ENCODE measurements at regions not wholly inside any gene's neighbourhood (a gene's known extent, or its start where the extent isn't known, plus 50 kb on each side); places are given as distances from the start of the nearest gene placed in this dataset.

DNA sequence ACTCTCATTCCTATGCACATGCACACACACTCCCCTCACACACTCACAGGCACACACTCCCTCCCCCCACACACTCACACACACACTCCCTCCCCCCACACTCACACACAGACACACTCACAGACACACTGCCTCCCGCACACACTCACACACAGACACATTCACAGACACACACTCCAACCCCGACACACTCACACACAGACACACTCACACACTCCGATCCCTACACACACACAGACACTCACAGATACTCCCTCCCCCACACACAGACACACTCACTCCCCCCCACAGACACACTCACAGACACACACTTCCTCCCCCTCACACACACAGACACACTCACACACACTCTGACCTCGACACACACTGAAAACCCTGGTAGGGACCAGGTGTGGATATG is 176.2 kb downstream of the TFAP2C start:
- DNase-seq = no peak

DNA sequence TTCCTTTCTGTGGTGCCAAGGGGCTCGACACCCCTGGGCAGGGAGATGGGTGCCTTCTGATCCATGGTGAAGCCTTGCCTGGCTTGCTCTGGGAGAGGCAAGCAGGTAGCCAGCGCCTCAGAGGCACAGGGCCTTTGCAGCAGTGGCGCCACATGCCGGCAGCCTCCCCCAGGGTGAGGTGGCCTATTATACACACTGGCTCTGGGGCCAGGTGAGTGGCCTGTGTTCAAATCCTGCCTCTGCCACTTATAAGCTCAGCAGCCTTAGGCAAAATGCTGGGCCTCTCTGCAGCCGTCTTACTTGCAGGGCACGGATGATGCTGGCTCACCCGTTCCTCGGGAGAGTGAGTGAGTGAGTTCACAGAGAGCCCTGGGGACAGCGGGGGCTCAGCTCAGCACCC is 176.9 kb downstream of the TFAP2C start:
- no peak for DNase-seq

DNA sequence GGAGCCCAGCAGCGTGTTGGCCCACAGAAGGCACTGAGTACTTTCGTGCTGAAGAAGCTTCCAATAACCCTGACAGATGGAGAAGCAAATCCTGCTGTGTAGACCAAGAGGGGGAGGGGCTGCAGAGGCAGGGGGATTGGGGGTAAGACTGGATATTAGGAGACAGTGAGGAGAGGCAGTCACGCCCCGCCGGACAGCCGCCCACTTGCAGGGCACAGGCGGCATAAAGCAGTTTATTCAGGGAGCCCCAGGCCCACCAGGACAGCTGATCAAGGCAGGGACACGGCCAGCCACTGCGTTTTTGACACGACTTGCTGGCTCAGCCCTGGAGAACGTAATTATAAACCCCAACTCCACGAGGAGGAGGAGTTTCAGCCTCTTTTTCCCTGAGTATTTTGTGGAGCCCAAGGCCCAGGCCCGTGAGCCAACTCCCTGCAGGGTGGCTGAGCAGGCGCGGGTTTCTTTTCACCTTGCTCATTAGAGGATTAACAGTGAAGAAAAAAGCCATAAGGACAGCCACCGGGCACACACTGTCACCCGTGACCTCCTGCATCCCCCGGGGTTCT is 177.9 kb downstream of the TFAP2C start:
- no peak for DNase-seq

DNA sequence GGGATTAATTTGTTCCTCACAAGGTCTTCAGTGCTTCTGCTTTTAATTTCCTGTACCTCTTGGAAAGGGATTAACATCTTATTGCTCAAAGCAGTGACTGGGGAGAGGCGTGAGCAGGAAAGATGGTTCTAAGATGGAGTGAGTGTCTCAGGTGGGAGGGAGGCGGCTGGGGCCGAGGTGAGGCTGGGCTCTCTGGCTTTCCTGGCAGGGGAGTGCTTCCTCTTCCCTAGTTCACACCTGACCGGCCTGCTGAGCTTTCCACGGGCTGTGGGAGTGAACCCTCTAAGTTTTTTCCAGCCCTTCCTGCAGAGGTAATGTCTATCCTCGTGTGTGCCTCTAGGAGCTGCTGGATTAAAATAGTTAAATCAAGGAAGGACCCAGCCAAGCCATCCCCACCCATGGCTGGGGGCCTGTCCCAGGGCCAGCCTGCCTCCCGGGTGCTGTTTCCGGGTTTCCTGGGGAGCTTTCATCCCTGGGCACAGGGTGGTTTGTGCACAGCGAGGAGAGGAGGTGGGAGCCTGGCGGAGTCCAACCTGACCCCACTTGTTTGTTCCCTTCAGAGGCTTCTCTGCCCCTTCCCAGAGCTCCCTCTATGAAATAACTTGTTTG is 179.1 kb downstream of the TFAP2C start:
- no peak for DNase-seq

DNA sequence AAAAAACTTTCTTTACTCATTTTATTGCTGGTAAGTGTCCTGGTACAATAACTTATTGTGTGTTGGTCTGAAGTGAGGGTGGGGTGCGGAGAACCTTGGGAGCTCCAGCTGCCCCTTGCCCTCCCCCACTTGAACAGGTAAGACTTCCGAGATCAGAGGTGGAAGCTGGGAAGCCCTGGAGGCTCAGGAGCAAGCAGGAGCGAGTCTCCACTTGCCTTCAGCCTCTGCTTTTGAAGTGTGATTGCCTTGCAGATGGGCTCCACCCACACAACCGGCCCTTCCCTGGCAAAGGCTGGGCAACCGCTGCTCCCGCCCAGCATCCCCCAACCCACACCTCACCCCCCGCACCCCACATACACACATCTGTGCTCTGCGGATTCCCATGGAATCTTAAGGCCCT is 179.6 kb downstream of the TFAP2C start:
- DNase-seq = no peak

DNA sequence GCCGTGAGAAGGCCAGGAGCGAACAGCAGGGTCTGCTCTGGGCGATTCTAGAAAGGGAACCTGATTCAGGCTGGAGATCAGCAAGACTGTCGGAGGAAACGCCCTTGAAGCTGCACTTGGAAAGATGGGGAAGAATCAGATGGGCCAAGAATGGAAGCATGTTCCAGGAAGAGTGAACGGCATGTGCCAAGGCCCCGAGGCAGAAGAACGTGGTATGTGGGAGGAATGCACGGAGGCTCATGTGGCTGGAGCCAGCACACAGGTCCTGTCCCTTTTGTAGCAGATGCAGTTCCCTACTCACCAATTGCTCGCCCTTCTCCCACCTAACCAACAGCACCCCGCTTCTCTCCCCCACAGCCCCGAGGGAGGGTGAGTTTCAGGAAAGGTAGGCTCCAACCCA is 180.6 kb downstream of the TFAP2C start:
- DNase-seq = no peak

DNA sequence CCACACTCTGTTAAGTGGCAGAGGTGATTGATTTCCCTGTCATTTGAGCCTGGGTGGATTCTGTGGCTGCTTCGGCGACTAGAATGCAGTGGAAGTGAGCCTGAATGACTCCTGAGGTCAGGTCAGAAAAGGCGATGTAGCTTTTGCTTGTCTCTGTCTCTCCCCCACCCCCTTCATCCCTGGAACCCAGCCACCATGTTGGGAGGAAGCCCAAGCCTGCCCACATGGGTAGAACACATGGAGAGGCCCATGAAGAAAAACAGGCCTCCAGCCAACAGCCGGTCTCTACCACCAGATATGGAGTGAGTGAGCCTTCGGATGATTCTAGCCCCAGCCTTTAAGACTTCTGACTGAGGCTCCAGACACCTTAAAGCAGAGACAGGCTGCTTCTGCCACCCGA is 181.0 kb downstream of the TFAP2C start:
- DNase-seq = no peak

DNA sequence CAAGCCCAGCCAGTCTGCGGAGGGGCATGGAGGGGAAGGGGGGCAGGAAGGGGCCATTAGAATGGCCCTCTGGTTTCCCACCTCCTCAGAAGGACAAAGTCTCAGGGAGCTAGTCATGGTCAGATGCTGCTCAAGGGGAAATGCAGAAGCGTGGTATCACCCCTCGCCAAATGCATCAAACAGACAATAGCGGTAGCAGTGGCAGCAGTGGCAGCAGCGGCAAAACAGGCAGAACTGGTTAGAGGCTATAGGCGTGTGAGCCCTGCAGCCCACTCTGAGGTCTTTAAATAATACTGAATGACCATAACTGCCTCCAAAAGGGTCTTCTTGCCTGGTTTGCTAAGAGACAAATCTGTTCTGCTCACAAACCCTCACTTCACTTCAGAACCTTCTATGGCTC is 186.7 kb downstream of the TFAP2C start:
- DNase-seq = no peak

DNA sequence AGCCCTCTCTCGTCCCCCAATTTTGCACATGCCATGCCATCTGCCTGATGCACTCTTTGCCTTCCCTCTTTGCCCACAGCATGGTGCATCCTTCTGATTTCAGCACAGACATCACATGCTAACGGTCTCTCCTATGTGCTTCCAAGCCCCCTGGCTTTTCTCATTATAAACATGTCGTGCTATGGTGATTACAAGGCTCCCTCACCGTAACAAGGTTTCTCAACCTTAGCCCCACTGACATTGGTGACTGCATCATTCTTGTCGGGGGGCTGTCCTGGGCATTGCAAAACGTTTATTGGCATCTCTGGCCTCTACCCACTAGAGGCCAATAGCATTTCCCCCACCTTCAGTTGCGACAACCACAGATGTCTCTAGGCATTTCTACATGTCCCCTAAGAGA is 187.2 kb downstream of the TFAP2C start:
- DNase-seq = no peak

DNA sequence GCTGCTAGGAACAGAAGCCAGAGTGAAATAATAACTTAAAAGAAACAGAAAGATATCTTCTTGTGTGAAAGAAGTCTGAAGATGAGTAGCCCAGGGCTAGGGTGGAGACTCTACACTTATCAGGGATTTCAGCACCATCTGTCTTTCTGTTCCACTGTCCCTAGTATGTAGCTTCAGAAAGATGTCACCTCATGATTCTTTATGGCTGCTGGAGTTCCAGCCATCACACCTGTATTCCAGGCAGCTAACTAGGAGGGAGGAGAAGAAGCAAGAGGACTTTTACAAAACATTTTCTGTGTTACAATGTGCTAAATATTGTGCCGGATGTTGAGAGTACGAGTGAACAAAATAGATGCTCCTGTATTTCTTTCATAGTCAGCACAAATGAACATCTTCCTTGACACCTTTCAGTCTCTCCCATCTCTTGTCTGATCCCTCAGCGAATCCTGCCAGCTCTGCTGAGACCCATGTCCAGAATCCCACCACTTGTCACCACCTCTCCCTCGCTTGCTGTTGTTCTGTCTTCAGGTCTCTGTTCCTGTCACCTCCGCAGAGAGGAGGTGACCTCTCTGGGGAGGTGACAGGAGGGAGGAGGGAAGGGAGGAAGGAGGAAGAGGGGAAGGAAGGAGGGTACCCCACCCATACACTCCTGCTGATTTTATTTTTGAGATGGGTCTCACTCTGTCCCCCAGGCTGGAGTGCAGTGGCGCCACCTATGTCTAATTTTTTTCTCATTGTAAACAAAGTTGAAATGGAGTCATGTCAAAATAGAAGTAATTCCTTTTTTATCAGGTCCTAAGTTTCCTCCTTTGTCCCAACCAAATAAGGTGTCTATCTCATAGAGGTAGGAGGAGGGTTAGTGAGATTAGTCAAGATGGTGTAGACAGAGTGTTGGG is 188.9 kb downstream of the TFAP2C start:
- no peak for DNase-seq

DNA sequence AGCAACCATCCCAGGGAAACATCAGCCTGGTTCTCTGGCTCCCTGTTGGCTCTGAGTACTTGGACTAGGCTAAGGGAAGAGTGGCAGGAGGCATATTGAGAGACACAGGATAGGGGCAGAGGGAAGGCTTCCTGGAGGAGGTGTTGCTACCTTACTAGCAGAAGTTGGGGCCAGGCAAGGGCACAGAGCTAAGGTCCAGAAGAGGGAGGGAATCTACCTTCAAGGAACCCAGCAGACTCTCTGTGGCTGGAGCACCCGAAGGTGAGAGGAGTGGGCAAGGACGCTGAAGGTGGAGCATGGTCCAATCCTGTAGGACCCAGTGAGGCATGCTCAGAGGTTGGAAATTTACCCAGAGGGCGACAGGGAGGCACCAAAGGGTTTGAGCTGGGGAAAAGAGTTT is 191.9 kb downstream of the TFAP2C start:
- no peak for DNase-seq

DNA sequence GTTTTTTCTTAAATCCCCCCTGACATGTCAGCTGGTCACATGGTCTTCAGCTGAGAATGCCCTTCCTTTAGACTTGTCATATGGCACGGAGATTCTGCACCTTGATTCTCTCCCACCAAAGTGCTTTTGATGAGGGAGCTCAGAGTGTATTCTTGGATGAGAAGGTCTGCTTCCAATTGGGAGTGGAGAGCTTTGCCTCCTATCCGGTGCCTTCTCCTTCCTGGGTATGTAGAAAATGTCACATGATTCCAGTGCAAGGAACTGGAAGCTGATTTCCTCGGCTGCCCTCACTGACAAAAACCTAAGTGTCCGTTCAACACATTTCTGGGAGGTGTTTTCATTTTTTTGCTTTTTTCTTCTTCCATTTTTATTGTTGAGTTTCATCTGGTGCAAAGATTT is 197.2 kb downstream of the TFAP2C start:
- DNase-seq = no peak

DNA sequence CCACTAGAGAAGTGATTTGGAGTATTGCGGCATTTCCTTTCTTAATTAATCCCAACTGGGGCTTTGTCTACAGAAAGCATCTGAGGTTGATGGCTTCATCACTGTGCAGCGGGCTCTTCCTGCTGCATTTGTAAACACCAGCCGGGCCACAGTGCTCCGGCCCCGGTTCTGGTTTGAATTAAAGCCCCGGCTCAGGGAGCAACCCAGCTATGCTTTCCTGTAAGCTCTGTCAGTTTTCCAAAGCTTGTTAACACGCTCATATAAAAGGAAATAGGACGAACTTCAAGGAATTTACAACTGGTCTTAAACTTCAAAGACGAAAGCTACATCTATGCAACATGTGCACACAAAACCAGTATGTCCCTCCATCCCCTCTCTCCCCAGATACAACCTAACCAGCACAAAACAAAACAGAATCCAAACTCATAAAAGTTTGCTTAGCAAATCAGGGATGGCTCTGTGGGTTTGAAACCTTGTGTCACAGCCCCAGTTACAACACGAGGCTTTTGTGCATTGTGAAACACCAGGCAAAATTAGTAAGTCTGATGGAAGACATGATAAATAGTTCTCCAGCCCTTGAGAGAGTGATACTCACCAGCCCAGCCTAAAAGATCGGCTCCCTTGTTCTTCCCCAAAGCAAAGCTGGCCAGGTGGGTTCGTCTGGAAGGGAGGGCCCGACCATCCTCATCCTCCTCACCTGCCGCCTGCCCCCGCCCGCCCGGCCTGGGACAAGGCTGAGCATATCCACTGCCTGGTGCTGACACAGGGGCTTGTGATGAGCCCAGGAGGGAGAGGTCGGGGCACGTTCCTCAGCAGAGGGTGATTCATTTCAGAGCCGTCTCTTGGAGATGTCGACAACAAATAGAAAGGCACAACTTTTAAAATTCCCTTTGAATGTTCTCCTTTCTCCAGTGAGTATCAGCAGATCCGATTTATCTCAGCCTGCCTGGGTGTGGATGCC is 197.9 kb downstream of the TFAP2C start:
- DNase-seq = no peak

DNA sequence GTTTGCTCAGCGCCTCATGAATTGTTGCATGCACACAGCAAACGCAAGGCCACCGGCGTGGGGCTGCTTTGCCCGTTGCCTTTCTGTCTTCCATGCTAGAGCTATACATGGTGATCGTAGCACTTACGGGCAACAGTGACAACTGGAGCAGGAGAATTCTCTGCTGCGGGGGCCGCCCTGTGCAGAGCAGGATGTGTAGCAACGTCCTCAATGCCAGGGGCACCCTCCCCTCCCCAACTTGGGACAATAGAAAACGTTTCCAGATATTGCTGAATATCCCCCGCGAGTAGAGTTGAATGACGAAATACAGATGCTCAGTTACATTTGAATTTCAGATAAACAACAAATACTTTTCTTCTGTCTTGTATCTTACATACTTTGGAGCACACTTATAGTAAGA is 198.7 kb downstream of the TFAP2C start:
- DNase-seq = no peak

DNA sequence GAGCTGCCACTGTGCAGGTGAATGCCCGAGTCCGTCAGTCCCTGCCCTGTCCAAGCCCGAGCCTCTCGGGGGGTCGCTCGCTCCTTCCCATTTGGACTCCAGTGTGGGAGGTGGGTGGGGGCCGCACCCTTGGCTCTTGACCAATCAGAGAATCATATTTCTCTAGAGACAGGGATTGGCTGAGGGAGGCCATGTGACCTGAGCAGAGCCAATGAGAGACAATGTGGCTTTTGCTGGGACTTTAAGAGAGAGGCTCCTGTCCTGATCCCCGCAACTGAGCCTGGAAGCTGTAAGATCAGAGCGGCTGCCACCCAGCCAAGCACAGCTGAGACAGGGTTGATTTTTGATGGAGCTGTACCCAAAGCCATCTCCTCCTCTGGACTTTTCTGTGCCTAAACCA is 199.3 kb downstream of the TFAP2C start:
- no peak for DNase-seq

DNA sequence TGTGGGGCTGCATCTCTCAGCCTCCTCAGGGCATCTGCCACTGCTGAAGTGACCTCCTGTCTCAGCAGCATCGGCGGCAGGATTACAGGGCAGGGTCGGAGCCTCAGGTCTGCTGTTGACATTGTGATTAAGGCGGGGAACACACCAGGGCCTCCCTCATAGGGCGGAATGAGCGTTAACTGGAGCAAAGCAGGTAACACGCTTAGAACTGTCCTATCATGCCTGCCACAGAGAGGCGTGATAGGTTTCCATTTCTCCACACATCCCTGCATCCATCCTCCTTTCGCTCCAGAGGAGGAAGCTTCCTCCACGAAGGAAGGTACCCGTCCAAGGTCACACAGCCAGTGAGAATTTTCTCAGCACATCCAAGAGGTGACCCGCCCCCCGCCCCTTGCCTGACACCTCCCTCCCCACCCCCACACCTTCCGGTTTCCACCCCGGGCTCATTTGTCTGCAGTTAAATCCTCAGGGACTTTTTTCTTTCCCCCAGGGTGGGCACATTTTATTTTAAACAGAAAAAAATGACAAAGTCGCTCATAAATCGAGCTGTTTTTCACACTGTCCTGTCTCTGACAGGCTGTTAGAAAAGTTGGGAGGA is 200.8 kb downstream of the TFAP2C start:
- DNase-seq = no peak

DNA sequence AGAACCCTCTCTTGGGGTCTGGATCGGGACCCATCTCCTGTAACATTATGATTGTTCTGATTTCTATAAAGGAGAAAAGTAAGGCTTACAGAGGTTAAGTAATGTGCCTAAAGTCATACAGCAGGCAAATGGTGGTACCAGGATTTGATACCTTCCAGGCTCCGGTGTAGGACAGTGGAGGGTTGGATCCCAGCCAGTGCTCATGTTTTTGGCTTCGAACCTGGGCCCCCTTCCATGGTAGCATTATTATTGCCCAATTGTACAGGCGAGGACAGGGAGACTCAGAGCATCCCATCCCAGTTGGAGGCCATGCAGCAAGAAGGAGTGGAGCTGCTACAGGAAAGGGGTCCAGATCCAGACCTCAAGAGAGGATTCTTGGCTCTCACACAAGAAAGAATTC is 202.7 kb downstream of the TFAP2C start:
- no peak for DNase-seq

DNA sequence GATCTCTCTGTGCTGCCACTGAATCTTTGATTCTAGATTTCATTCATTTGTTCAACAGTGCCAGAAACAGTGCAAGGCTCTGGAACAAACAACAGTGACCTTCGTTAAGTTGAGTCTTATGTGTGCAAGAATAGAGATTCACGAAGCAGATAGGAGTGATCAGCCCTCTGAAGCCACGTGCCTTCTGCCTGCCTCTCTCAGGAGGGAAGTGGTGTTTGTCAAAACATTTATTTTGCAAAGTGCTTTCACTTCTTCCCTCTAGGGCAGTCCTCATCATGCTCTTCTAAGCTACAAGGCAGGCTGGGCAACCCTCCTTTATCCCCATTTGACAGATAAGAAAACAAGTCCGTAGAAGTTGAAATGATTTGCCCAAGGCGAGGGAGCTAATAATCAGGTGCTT is 204.3 kb downstream of the TFAP2C start:
- DNase-seq = no peak

DNA sequence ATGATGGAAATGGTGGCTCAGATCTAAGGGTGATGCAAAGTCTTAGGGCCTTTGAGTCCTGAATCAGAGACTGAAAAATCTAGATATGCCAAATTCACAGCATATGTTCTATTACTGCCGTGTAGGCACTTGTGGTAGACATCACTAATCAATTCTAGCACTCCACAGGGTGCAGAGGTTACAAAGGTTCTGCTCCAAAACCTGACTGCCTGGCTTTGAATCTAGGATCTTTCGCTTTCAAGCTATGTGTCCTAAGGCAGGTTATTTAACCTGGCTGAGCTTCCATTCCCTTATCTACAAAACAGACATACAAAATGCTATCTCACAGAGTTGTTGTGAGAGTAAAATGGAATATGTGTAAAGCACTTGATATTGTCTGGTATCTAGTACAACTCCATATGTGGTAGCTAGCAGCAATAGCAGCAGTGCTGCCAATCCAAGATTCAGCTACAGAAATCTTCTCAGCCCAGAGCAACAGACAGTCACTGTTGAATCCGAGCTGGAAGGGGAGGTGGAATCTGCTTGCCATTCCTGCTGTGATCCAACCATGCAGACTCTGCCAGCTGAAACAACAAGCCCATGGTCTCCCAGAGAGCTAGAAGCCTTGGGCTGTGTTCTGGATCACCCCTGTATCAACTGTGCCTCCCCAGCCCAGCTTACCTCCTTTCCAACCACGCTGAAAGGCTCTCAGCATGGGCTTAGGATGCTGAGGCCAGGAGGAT is 206.9 kb downstream of the TFAP2C start:
- DNase-seq = no peak

DNA sequence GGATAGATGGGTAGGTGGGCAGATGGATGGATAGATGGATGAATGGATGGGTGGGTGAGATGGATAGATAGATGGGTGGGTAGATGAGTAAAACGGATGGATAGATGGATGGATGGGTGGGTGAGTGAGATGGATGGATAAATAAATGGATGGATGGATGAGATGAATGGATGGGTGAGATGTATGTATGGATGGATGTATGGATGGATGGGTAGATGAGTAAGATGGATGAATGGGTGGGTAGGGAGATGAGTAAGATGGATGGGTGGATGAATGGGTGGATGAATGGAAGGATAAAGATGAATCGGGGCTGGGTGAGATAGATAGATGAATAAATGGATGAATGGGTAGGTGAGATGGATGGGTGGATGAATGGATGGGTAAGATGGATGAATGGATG is 210.1 kb downstream of the TFAP2C start:
- DNase-seq = no peak

DNA sequence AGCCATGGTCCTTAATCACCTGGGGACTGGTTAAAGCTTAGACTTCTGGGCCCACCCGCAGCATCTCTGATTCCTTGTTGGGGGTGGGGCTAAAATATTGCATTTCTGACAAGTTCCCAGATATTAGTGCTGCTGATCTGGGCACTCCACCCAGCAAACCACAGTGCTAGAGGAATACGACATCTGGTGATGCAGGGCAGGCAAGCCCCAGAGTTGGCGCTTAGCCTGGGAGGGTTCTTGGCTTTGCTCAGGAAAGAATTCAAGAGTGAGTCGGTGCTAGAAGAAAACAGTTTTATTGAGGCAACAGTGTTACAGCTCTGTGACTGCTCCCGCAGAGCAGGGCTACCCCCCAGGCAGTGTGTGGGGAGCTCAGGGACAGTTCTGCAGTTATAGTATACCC is 210.7 kb downstream of the TFAP2C start:
- no peak for DNase-seq

DNA sequence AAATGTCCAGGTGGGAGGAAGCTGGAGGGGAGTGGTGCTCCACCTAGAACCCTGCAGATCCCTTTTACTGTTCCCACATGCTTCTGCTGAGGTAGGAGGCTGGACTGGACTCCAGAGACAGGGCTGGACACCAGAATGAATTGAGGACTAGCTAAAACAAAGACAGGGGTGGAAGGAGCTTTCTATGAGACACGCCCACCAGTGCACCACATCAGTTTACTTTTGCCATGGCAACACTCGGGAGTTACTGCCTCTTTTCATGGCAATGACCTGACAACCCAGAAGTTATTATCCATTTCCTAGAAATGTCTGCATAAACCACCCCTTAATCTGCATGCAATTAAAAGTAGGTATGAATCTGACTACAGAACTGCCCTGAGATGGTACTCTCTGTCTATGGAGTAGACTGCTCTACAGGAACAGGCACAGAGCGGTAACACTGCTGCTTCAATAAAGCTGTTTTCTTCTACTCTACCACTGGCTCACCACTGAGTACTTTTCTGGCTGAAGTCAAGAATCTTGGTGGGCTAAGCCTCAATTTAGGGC is 211.7 kb downstream of the TFAP2C start:
- no peak for DNase-seq
